DND-41 (cell line): ENCODE measurements at regions not wholly inside any gene's neighbourhood (a gene's known extent, or its start where the extent isn't known, plus 50 kb on each side); places are given as distances from the start of the nearest gene placed in this dataset.

ENCODE experiments used
- EZH2 ChIP-seq: IDR thresholded peaks from 3 replicates; pipeline ENCODE4 v1.6.1; 2012; ENCODE audit warnings: borderline replicate concordance, low read depth, mild to moderate bottlenecking, moderate library complexity, low read length, inconsistent platforms; ENCODE audit not compliant: severe bottlenecking
- TF ChIP-seq, protein P1 (sequence below): IDR thresholded peaks from 2 replicates; pipeline ENCODE4 v1.5.1; 2012; ENCODE audit warnings: borderline replicate concordance, low read length, moderate library complexity, mild to moderate bottlenecking; ENCODE audit not compliant: poor library complexity, severe bottlenecking; ENCODE audit errors: extremely low read depth

DNA sequence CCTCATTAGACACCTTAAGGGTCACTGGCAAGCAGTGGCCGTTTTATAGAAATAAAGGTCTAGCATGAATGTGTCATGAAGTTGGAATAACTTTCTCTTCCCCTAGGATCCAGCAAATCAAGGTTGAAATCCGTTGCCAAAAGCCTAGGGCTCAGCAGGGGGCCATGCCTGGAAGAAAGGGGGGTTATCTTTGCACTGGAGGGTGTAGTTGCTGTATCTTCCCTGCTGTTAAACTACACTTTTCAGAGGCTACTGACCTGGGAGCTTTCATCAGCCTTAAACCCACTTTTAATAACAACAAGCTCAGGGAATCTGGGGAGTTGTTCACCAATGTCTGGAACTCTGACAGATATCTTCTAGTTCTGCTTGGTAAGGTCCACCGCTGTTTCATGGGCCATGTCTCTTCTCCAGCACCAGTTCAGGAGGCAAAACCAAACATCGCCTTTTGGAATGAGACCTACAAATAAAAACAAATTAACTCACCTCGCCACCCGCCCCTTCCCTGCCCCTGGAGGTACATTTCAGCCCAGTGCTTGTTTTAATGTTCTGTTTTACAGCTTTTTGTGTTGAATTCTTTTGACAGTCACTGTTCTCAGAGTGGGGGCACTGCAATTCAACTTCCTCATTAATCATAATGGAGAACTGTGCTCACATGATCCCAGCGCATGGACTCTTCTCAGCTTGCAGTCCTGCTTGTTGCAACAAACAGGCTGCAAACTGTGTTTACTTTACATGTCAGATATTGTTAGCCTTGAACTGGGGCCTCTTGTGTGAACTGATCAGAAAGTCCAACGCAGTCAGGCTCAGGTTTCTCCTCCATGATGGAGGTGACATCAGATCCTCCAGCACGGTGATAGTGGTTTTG lies 508.7 kb downstream of the KCNJ2 start:
- TF ChIP-seq, protein P1, sequence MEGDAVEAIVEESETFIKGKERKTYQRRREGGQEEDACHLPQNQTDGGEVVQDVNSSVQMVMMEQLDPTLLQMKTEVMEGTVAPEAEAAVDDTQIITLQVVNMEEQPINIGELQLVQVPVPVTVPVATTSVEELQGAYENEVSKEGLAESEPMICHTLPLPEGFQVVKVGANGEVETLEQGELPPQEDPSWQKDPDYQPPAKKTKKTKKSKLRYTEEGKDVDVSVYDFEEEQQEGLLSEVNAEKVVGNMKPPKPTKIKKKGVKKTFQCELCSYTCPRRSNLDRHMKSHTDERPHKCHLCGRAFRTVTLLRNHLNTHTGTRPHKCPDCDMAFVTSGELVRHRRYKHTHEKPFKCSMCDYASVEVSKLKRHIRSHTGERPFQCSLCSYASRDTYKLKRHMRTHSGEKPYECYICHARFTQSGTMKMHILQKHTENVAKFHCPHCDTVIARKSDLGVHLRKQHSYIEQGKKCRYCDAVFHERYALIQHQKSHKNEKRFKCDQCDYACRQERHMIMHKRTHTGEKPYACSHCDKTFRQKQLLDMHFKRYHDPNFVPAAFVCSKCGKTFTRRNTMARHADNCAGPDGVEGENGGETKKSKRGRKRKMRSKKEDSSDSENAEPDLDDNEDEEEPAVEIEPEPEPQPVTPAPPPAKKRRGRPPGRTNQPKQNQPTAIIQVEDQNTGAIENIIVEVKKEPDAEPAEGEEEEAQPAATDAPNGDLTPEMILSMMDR = no peak
- no peak for TF ChIP-seq EZH2
